Prostate gland (tissue), 2 donors: ENCODE measurements at regions not wholly inside any gene's neighbourhood (a gene's known extent, or its start where the extent isn't known, plus 50 kb on each side); places are given as distances from the start of the nearest gene placed in this dataset.
"Not testable (repeated sequence)": the region's sequence is repeated elsewhere in the genome, so short reads cannot be mapped to it uniquely, and the experiment has no call there.

ENCODE experiments used
- CTCF ChIP-seq, 4 experiments: fragments of 200-600 bp in 2 of 4; fragments of 450-650 bp in 2 of 4; sonication (generic) in 2 of 4; IDR thresholded peaks; 1 replicate in 3 of 4; 2 replicates in 1 of 4; pipeline ENCODE4 v1.5.1; 2016 to 2019; ENCODE audit warnings: antibody characterized with exemption in 4 of 4, mild to moderate bottlenecking in 2 of 4, moderate library complexity in 2 of 4
- POLR2A ChIP-seq: fragments of 450-650 bp; IDR thresholded peaks from one replicate; pipeline ENCODE4 v1.6.1; 2016; ENCODE audit warnings: antibody characterized with exemption, mild to moderate bottlenecking

GRCh38 chr2:61649946-61650345 is 111.8 kb upstream of the XPO1 start:
- TF ChIP-seq CTCF (IDR thresholded peaks at IDR 0.05); POLR2A: not testable (repeated sequence)
